HG03457 (cell line): ENCODE measurements at regions not wholly inside any gene's neighbourhood (a gene's known extent, or its start where the extent isn't known, plus 50 kb on each side); places are given as distances from the start of the nearest gene placed in this dataset.
"Not testable (repeated sequence)": the region's sequence is repeated elsewhere in the genome, so short reads cannot be mapped to it uniquely, and the experiment has no call there.

ENCODE experiments used
- ATAC-seq: cut with Tn5 transposase; IDR thresholded peaks from one replicate; pipeline ENCODE4 v1.9.1; 2021; ENCODE audit warnings: moderate number of reproducible peaks; ENCODE audit not compliant: unreplicated experiment

DNA sequence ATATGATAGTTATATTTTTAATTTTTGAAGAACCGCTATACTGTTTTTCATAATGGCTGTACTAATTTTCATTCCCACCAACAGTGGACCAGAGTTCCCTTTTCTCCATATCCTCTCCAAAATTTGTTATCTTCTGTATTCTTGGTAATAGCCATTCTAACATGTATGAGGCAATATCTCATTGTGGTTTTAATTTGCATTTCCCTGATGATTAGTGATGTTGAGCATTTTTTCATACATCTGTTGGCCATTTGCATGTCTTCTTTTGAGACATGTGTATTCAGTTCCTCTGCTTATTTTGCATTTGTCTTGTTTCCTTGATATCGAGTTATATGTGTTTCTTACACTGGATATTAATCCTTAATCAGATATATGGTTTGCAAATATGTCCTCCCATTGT lies 770.8 kb upstream of the MBL2 start:
- no peak for ATAC-seq

DNA sequence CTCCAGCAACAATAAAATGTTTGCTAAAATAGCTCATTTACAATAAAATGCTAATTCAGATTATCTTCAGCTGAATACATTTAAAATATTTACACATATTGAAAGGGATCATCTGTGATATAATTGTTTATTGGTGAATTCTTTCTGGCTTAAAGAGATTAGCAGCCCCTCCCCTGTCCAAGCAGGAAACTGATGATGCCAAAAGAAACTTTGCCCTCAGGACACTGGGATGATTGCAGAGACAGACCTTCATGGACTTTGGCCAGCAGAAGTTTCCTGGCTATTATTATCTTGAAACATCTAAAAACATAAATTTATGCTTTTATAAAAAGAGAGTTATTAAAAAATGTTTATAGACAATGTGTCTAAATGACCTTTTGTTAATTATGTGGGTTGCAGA lies 764.9 kb upstream of the MBL2 start:
- no peak for ATAC-seq

DNA sequence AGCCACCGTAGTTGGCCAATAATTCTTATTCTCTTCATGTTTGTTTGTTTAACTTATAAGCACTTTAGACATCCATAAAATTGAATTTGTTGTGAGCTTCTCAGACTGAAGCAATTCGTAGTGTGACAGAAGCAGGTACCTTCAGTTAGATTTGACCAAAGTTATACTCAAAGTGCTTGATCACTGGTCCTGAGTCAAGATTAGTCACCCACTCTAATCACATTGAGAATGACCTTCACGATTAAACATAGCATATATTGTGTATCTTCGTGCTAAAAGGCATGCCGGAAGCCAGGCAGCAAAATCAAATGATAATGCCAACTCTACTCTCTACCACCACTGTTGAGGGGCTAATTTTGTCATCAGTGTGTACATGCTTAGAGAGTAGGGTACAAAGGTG lies 763.7 kb upstream of the MBL2 start:
- no peak for ATAC-seq

DNA sequence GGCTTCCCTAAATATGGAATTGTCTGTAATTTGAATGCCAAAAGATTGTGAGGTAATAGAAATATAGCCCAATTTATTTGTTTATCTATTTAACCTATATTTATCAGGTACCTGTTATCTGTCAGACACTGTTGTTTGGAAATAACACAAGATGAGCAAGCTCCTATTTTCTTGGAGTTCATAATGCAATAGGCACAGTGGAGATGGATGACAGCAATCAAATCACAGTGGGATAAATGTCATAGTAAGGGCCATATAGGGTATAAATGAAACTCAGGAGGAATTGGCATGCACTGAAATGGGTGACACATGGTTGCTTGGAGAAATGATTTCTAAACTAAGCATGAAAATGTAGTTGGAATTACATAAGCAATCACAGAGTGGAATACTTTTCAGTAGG lies 761.8 kb upstream of the MBL2 start:
- ATAC-seq: no peak

DNA sequence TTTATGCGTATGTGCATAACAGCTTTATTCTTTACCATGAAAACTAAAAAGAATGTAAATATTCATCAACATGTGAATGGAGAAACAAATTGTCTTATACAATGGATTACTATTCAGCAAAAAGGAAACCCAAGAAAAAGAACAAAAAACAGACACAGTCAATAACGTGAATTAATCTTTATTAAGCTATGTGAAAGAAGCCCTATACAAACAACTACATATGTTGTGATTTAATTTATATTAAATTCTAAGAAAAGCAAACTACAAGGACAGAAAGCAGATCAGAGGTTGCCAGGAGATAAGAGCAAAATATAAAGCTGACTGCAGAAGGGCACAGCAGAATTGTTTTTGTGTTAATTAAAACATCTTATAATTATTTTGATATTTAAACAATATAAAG lies 756.4 kb upstream of the MBL2 start:
- ATAC-seq: no peak

DNA sequence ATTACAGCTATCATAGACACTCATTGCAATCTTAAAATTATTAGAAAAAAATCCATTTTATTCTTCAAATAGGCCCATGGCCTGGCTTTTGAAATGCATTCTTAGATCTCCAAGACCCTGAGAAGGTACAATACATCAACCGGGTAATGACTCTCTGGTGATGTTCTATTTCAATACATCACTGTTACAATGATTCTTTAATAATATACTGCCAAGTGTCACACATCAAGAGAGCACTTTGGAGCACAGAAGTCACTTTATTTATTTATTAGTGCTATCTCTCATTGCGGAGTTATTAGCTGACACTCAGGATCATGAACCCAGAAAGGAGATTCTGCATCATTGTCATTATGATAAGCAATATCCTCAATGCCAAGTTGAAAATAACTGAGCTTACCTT lies 748.5 kb upstream of the MBL2 start:
- no peak for ATAC-seq

DNA sequence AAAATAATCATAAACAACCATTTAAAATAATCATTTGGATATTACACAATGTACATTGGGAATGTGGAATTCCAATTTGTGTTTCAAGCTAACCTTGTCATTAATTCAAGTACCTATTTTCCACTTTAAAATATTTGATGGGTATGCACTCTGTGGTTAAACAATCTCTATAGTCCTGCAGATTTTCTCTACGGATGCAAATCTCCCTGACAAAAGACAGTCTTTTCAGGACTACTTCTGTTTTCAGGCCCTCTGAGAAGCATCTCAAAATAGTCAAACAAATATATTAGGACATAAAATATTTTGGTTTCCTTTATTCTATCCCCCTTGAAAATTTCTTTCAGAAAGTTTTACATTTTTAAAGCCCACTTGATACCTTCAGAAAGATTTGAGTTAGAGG lies 735.6 kb upstream of the MBL2 start:
- ATAC-seq: no peak

DNA sequence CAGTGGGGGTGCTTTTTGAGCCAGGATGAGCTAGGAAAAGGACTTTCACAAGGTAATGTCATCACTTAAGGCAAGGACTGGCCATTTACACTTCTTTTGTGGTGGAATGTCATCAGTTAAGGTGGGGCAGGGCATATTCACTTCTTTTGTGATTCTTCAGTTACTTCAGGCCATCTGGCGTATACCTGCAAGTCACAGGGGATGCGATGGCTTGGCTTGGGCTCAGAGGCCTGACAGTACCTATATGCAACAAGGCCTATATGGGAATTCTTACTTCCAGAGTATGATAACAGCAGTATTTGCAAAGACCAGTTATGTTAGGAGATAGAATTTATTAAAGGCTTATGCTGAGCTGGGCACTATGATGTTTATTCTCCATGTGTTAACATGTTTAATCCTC lies 731.9 kb upstream of the MBL2 start:
- not testable (repeated sequence) for ATAC-seq

DNA sequence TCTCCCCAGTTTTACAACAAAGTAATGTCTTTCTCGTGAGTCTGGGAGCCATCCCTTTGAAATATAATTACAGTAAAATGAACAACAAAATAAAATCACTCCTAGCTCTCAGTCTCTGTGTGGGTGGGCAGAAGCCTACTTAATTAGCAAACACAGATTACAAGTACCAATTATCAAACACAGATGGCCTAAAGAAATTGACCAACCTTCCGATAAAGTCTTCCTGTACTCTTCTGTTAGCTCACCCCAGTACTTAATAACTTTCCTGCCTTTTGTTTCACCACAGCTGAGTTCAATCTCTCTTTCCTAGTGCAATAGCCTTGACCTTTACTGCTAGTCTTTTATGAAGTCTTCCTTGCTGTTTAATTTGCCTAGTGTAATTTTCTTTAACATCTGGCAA lies 719.2 kb upstream of the MBL2 start:
- ATAC-seq: no peak

DNA sequence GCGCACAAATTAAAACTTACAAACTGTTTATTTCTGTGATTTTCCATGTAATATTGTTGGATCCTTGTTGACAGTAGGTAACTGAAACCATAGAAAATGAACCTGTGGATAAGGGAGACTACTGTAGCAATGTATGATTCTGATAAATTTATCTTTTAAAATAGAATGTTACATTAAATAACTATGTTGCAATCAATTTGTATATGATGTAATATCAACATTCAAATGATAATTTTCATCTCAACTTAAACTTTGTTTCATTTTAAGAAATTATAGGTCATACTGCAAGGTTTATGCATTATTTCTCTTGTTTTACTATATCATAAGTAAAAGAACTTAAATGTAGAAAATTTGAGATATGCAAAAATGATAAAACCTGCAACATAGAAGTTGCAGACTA lies 718.0 kb upstream of the MBL2 start:
- ATAC-seq: no peak

DNA sequence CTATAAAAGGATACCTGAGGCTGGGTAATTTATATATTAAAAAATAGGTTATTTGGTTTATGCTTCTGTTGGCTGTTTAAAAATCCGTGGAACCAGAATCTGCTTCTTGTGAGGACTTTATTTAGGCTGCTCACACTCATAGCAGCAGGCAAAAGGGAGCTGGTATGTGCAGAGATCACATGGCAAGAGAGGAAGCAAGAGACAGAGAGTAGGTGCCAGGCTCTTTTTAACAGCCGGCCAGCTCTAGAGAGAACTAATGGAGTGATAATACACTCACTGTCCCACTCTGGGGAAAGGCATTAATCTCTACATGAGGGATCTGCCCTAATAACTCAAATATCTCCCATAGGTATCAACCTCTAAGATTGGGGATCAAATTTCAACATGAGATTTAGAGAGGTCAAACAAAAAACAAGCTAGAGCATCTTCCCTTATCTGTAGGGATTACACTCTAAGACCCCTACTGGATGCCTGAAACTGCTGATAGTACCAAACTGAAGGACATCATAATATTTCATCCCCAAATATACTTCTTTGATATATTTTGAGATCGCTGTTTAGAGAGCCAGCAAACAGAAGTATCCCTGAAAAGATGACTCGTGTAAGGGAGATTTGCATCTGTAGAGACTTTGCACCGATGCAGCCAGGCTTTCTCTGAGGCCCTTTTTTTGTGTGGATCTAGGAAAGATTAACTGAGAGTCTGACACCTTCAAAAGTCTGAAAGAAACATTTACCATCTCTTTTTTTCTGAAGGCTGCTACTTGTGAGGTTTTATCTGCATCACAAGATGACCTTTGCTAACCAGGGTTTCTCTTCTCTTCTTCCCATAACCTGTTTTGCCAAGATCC lies 717.0 kb upstream of the MBL2 start:
- no peak for ATAC-seq

DNA sequence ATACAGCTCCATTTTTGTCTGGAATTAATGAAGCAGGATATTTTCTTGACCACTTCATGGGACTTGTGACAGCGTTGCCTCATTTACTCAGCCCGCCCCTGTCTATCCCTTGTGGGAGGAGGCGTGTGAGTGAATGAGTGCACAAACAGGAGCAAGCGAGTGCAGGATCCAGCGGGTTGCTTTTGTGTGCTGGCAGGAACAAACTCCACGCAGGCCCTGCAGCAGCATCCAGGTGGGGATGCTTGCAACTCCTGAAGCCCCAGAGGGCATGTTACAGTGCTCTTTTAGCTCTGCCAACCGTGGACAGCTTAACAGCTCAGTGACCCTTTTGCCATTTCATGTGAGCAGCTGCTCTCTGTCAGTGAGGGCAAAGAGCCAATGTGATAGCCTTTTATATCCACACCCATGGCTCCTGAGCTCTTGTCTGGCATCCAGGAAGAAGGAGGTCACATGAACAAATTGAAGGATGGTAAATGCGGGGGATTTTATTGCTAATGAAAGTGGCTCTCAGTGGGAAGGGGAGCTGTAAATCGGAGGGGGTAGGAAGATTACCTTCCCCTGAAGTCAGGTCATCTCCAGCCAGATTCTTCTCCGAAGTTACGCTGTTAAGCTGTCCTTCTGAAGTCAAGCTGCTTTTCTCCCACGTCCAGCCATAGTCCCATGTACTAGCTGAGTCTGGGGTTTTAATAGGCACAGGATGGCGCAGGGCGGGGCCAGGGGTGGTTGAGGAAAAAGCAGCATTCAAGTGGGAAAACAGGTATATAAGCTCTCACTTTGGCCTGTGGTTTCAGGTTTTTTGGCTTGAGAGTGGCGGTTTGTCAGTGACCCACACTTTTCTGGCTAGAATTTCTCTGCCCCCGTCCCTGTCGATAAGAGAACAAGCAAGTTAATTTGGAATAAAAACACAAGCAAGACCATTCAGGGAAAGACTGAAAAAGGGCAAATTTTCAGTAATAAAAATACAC lies 714.7 kb upstream of the MBL2 start:
- no peak for ATAC-seq

DNA sequence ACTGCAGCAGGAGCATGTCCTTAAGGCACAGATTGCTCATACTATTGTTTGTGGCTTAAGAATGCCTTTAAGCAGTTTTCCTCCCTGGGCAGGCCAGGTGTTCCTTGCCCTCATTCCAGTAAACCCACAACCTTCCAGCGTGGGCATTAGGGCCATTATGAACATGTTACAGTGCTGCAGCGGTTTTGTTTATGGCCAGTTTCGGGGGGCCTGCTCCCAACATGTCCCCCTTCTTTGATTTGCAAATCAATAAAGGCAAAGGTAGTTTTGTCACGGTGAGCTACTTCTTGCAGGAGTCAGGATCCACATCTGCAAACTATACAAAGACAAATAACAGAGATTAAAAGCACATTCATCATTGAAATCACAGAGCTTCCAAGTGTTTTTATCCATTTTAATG lies 712.8 kb upstream of the MBL2 start:
- ATAC-seq: not testable (repeated sequence)

DNA sequence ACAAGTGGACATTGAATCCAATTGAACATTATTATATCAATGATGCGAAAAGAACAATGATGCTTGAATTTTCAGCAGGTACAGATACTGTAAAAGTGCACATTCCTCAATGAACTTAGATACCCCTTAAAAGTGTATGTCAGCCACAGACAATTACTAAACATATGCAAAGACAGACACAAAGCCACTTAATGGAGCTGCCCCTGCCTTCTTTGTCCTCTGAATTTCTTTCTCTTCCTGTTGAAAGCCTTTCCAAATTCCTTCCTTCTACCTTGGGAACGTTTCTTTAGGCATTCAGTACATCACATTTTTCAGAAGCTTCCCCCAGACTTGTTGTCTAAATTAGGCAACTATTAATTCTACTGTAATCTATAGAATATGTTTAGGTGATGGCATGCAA lies 706.8 kb upstream of the MBL2 start:
- ATAC-seq: no peak

DNA sequence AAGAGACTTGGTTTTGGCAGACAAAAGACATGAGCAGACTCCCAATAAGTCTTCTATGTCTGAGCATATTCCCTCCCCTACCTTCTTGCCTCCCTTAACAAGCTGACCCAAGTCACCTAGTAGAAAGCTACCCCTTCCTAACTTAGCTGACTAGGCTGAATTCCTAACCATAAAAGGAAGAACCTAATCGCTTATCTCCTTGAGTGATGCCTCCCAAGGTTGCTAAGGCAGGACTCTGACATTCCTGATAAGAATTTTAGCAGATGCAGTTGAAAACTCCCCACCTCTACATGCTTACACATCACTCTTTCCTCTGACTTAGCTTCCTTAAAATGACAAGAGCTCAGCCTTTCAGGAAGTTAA lies 704.7 kb upstream of the MBL2 start:
- no peak for ATAC-seq

DNA sequence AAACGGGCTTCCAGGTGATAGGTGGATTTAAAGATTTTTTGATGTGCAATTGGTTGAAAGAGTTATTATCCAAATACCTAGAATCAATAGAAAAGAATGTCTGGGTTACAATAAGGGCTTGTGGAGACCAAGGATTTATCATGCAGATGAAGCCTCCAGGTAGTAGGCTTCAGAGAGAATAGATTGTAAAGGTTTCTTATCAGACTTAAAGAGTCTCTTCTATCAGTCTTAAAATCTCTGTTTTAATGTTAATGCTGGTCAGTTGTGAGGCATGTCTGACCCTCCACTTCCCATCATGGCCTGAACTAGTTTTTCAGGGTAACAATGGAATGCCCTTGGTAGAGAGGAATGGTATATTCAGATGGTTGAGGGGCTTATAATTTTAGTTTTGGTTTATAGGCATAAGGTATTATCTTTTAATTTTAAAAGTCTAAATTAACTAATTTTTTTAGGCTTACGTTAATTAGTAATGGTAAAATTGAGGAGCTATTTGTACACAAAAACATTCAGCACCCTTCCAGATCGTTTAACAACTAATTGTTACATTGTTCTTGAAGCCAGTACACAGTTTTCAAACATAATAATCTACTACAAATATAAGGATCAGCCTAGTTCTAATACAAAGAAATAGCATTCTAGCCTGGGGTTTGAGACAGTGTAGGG lies 704.2 kb upstream of the MBL2 start:
- no peak for ATAC-seq

DNA sequence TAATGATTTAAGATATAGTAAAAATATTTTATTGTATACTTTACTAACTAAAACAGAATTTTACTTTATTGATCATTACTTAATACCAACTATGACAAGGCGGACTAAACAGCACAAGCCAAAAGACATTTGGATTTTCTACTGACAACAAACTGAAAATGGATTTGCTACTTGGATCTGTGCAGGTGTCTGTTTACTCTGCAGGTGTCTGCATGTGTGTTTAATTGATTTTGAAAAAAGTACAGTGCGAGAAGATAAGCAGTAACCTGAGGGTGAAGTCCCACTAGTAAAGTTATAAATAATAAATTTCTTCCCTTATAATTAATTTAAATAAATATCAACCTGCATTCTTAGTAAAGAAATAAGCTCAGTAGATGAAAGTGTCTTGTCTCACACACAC lies 696.8 kb upstream of the MBL2 start:
- no peak for ATAC-seq

DNA sequence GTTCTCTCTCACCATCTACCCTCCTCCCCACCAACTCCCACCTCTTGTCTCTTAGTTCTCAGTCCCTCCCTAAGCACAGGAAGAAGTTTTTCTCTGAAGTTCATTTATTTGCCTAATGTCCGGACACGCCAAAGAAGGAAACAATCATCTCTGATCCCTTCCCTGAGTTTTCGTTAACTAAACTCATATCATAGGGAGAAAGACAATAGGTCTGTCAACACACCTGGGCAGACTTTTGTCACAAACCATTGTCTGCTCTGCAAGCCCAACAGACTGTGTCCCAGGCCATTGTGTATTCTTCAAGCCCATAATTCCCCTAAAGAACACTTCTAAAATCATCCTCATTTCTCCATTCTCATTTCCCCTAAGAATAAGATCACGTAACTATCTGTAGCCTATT lies 691.0 kb upstream of the MBL2 start:
- no peak for ATAC-seq

DNA sequence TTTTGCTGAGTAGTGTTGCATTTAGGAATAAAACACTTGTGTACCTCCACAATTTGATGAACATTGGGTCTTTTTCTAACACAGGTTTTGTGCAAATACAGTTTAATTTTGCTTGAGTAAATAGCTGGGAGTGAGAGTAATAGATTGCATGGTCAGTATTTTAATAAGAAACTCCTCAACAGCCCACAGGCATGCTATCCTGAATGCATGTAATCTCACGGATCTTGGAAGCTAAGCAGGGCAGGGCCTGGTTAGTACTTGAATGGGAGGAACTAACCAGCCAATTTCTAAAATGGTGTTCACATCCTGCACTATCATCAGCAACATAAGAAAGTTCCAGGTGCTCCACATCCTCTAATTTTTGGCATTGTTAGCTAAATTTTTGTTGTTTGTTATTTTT lies 685.4 kb upstream of the MBL2 start:
- ATAC-seq: no peak

DNA sequence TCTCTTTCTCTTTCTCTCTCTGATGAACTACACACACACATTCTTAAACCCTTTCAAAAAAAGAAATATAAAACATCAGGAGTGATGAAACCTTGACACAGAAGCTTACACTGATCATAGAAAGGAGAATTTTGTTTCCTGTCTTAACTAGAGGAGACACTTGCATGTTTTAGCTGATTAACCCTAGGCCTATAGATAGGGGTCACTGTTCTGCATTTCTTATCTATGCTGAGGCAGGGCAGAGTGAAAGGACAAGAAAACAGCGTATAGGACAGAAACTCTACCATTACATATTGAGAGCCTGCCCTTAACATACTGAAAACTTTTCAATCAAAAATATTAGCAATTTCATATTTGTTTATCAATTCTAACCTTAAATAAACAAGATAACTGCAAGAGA lies 680.6 kb upstream of the MBL2 start:
- no peak for ATAC-seq

DNA sequence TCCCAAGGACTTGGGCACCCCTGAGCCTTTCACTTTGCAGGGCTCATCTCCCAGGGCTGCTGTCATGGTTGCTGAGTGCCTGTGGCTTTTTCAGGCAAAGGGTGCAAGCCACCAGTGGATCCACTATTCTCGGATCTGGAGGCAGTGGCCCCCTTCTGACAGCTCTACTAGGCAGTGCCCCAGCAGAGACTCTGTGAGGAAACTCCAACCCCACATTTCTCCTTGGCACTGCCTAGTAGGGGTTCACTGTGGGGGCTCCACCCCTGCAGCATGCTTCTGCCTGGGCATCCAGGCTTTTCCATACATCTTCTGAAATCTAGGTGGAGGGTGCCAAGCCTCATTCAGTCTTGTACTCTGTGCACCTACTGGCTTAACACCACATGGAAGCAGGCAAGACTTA lies 675.0 kb upstream of the MBL2 start:
- no peak for ATAC-seq

DNA sequence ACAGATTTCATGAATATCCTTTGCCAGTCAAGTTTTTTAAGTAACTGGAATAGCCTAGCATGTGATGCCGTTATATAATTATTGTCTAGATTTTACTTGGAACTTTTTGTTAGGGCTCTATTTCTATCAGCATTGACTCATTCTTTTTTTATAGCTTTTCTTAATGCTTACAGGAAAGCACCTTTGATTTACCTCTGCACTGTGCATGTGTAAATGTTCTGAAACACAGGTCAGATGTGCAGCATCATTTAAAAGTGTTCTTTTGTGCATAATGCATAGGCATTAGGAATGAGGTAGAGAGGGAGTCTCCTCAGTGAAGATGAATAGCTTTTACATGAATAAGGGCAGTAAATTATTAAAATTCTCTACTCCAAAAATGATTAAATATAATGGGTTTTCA lies 669.3 kb upstream of the MBL2 start:
- ATAC-seq: no peak
